HEK293T (cell line): ENCODE measurements at regions not wholly inside any gene's neighbourhood (a gene's known extent, or its start where the extent isn't known, plus 50 kb on each side); places are given as distances from the start of the nearest gene placed in this dataset.

Source experiments
- ARNT ChIP-seq: fragments of 450-650 bp; IDR thresholded peaks from 2 replicates; pipeline ENCODE4 v1.6.1; 2017; ENCODE audit warnings: mild to moderate bottlenecking
- BHLHE40 ChIP-seq: fragments of 450-650 bp; IDR thresholded peaks from 2 replicates; pipeline ENCODE4 v1.6.1; 2016; ENCODE audit warnings: mild to moderate bottlenecking, moderate library complexity, borderline replicate concordance
- CTBP1 ChIP-seq: fragments of 450-650 bp; IDR thresholded peaks from 2 replicates; pipeline ENCODE4 v1.6.1; 2016; ENCODE audit warnings: borderline replicate concordance
- ELF4 ChIP-seq: fragments of 450-650 bp; IDR thresholded peaks from 2 replicates; pipeline ENCODE4 v1.6.1; 2017; ENCODE audit warnings: antibody characterized with exemption
- FOXK2 ChIP-seq: fragments of 450-650 bp; IDR thresholded peaks from 2 replicates; pipeline ENCODE4 v1.6.1; 2016; ENCODE audit warnings: mild to moderate bottlenecking
- FOXM1 ChIP-seq: fragments of 450-650 bp; IDR thresholded peaks from 2 replicates; pipeline ENCODE4 v1.6.1; 2017; ENCODE audit warnings: mild to moderate bottlenecking, borderline replicate concordance
- HDGF ChIP-seq: fragments of 450-650 bp; IDR thresholded peaks from 2 replicates; pipeline ENCODE4 v1.6.1; 2017; ENCODE audit warnings: antibody characterized with exemption, borderline replicate concordance
- LEF1 ChIP-seq: fragments of 450-650 bp; IDR thresholded peaks from 2 replicates; pipeline ENCODE4 v1.6.1; 2017; ENCODE audit warnings: mild to moderate bottlenecking, borderline replicate concordance
- NFRKB ChIP-seq: fragments of 450-650 bp; IDR thresholded peaks from 2 replicates; pipeline ENCODE4 v1.6.1; 2016; ENCODE audit warnings: mild to moderate bottlenecking, moderate library complexity
- SP1 ChIP-seq: fragments of 450-650 bp; IDR thresholded peaks from 2 replicates; pipeline ENCODE4 v1.6.1; 2017
- SUZ12 ChIP-seq: fragments of 450-650 bp; IDR thresholded peaks from 2 replicates; pipeline ENCODE4 v1.6.1; 2016; ENCODE audit warnings: mild to moderate bottlenecking
- TARDBP ChIP-seq: fragments of 450-650 bp; IDR thresholded peaks from 2 replicates; pipeline ENCODE4 v1.6.1; 2016
- ZNF384 ChIP-seq: fragments of 450-650 bp; IDR thresholded peaks from 2 replicates; pipeline ENCODE4 v1.6.1; 2016
- TF ChIP-seq, protein P1 (sequence below): fragments of 450-650 bp; IDR thresholded peaks from 2 replicates; pipeline ENCODE4 v1.6.1; 2016

DNA sequence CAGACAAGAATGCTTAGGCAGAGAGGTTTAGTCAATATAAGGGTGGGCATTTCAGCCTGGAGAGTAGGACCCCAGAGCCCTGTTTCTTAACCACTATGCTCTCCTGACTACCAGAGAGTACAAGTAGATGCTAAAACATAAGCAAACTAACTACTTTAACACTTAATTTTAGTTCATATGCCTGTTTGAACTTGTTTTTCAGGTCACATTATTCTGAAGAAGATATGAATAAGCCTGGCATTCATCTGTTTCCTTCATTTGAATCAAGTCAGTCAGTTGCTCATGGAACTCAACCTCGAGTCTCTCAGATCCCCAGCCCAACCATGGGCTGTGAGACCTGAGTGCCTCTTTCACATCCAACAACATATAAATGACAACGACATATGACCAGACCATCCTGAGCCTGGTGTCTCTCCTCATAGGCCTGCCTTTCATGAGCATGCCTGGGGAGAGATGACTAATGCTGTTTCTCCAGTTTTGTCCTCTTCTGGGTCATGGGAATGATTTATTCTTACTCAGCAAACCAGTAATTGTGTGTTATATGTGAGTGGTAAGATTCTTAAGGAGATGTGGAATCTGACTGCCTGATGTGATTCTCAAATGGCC is 251.1 kb upstream of the BTG1 start:
- TF ChIP-seq TARDBP (no peak), CTBP1 (no peak), BHLHE40 (no peak), ZNF384 (no peak), SUZ12 (no peak), ARNT (no peak), FOXK2 (no peak), NFRKB (no peak), LEF1 (no peak), SP1 (no peak), ELF4 (no peak), FOXM1 (no peak), HDGF (no peak)
- TF ChIP-seq, protein P1, sequence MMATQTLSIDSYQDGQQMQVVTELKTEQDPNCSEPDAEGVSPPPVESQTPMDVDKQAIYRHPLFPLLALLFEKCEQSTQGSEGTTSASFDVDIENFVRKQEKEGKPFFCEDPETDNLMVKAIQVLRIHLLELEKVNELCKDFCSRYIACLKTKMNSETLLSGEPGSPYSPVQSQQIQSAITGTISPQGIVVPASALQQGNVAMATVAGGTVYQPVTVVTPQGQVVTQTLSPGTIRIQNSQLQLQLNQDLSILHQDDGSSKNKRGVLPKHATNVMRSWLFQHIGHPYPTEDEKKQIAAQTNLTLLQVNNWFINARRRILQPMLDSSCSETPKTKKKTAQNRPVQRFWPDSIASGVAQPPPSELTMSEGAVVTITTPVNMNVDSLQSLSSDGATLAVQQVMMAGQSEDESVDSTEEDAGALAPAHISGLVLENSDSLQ: no peak
